ENCODE measurements at regions not wholly inside any gene's neighbourhood (a gene's known extent, or its start where the extent isn't known, plus 50 kb on each side); places are given as distances from the start of the nearest gene placed in this dataset.
"Not testable (repeated sequence)": the region's sequence is repeated elsewhere in the genome, so short reads cannot be mapped to it uniquely, and the experiment has no call there.

- DNase-seq (ENCODE audit: low read depth) = not testable (repeated sequence)
Observed at GRCh38 chrX:35221391-35221790, 278.8 kb downstream of the FAM47B start.

GRCh38 chrX:35244088-35244741, 301.6 kb downstream of the FAM47B start:
- DNase-seq (ENCODE audit: low read depth) = no peak

GRCh38 chrX:35244796-35245508, 302.4 kb downstream of the FAM47B start:
- no peak for DNase-seq (ENCODE audit: low read depth)

- DNase-seq (ENCODE audit: low read depth) = no peak
Observed at GRCh38 chrX:35251226-35251625, 308.6 kb downstream of the FAM47B start.

- no peak for DNase-seq (ENCODE audit: low read depth)
Observed at GRCh38 chrX:35276115-35276514, 333.5 kb downstream of the FAM47B start.

- no peak for DNase-seq (ENCODE audit: low read depth)
Observed at GRCh38 chrX:35285289-35285962, 342.8 kb downstream of the FAM47B start.

GRCh38 chrX:35288657-35289056, 346.1 kb downstream of the FAM47B start:
- DNase-seq (ENCODE audit: low read depth) = no peak

GRCh38 chrX:35289952-35290351, 347.4 kb downstream of the FAM47B start:
- no peak for DNase-seq (ENCODE audit: low read depth)

- no peak for DNase-seq (ENCODE audit: low read depth)
Observed at GRCh38 chrX:35291013-35291412, 348.4 kb downstream of the FAM47B start.

- no peak for DNase-seq (ENCODE audit: low read depth)
Observed at GRCh38 chrX:35292522-35292921, 349.9 kb downstream of the FAM47B start.

GRCh38 chrX:35305037-35305436, 362.4 kb downstream of the FAM47B start:
- DNase-seq (ENCODE audit: low read depth) = not testable (repeated sequence)

GRCh38 chrX:35339796-35340195, 397.2 kb downstream of the FAM47B start:
- DNase-seq (ENCODE audit: low read depth) = no peak

- no peak for DNase-seq (ENCODE audit: low read depth)
Observed at GRCh38 chrX:35340465-35340864, 397.9 kb downstream of the FAM47B start.

GRCh38 chrX:35351212-35351611, 408.6 kb downstream of the FAM47B start:
- DNase-seq (ENCODE audit: low read depth) = no peak

GRCh38 chrX:35351795-35352483, 409.3 kb downstream of the FAM47B start:
- DNase-seq (ENCODE audit: low read depth) = no peak

- DNase-seq (ENCODE audit: low read depth) = no peak
Observed at GRCh38 chrX:35357656-35358055, 415.1 kb downstream of the FAM47B start.

- DNase-seq (ENCODE audit: low read depth) = no peak
Observed at GRCh38 chrX:35362866-35363265, 420.3 kb downstream of the FAM47B start.

GRCh38 chrX:35374116-35374515, 424.0 kb upstream of the MAGEB16 start:
- no peak for DNase-seq (ENCODE audit: low read depth)

GRCh38 chrX:35380808-35381700, 417.1 kb upstream of the MAGEB16 start:
- no peak for DNase-seq (ENCODE audit: low read depth)

GRCh38 chrX:35381709-35382108, 416.4 kb upstream of the MAGEB16 start:
- DNase-seq (ENCODE audit: low read depth) = not testable (repeated sequence)

GRCh38 chrX:35382966-35383365, 415.2 kb upstream of the MAGEB16 start:
- no peak for DNase-seq (ENCODE audit: low read depth)

GRCh38 chrX:35392232-35392631, 405.9 kb upstream of the MAGEB16 start:
- no peak for DNase-seq (ENCODE audit: low read depth)

Measured in non-pigmented ciliary epithelial cell (primary cell).